ENCODE measurements at regions not wholly inside any gene's neighbourhood (a gene's known extent, or its start where the extent isn't known, plus 50 kb on each side); places are given as distances from the start of the nearest gene placed in this dataset.
"Not testable (repeated sequence)": the region's sequence is repeated elsewhere in the genome, so short reads cannot be mapped to it uniquely, and the experiment has no call there.

- peak; percentile 43 for DNase-seq
Measured at GRCh38 chr1:146710838-146711521, 227.1 kb upstream of the NBPF12 start.

GRCh38 chr1:146709302-146709701 is 228.8 kb upstream of the NBPF12 start:
- not testable (repeated sequence) for DNase-seq

- not testable (repeated sequence) for DNase-seq
Measured at GRCh38 chr1:146704162-146704724, 233.9 kb upstream of the NBPF12 start.

- peak; percentile 85 for DNase-seq
Measured at GRCh38 chr1:146701320-146701719, 236.8 kb upstream of the NBPF12 start.

- not testable (repeated sequence) for DNase-seq
Measured at GRCh38 chr1:146695388-146695787, 242.7 kb upstream of the NBPF12 start.

- DNase-seq = not testable (repeated sequence)
Measured at GRCh38 chr1:146691798-146692197, 246.3 kb upstream of the NBPF12 start.

GRCh38 chr1:146688893-146689292 is 249.2 kb upstream of the NBPF12 start:
- DNase-seq = not testable (repeated sequence)

- not testable (repeated sequence) for DNase-seq
Measured at GRCh38 chr1:146686777-146687366, 251.3 kb upstream of the NBPF12 start.

GRCh38 chr1:146683126-146683429 is 255.0 kb upstream of the NBPF12 start:
- DNase-seq = not testable (repeated sequence)

GRCh38 chr1:146682227-146683125 is 255.6 kb upstream of the NBPF12 start:
- peak; percentile 5 for DNase-seq

GRCh38 chr1:146673729-146674299 is 264.3 kb upstream of the NBPF12 start:
- peak; percentile 64 for DNase-seq

- peak; percentile 34 for DNase-seq
Measured at GRCh38 chr1:146672608-146673007, 265.5 kb upstream of the NBPF12 start.

GRCh38 chr1:146671588-146671987 is 266.5 kb upstream of the NBPF12 start:
- DNase-seq = not testable (repeated sequence)

GRCh38 chr1:146670832-146671566 is 267.1 kb upstream of the NBPF12 start:
- not testable (repeated sequence) for DNase-seq

GRCh38 chr1:146666275-146666674 is 271.8 kb upstream of the NBPF12 start:
- not testable (repeated sequence) for DNase-seq

GRCh38 chr1:146660242-146660641 is 277.9 kb upstream of the NBPF12 start:
- DNase-seq = peak; percentile 62

GRCh38 chr1:146656356-146657060 is 281.6 kb upstream of the NBPF12 start:
- DNase-seq = peak; percentile 21

GRCh38 chr1:146654763-146655162 is 283.4 kb upstream of the NBPF12 start:
- DNase-seq = not testable (repeated sequence)

- DNase-seq = not testable (repeated sequence)
Measured at GRCh38 chr1:146645978-146646604, 292.0 kb upstream of the NBPF12 start.

- DNase-seq = not testable (repeated sequence)
Measured at GRCh38 chr1:146641534-146641933, 296.6 kb upstream of the NBPF12 start.

GRCh38 chr1:146640671-146641070 is 297.5 kb upstream of the NBPF12 start:
- not testable (repeated sequence) for DNase-seq
